Activated CD8-positive, alpha-beta T cell treated with anti-CD3 and anti-CD28 coated beads for 36 hours (primary cell): ENCODE measurements at regions not wholly inside any gene's neighbourhood (a gene's known extent, or its start where the extent isn't known, plus 50 kb on each side); places are given as distances from the start of the nearest gene placed in this dataset.

ENCODE experiments used
- ATAC-seq: fragments of 200-7000 bp; cut with Tn5 transposase; one replicate; pipeline ENCODE4 v1.10.0; 2021; ENCODE audit warnings: mild to moderate bottlenecking, moderate library complexity
- CTCF ChIA-PET: fragments of 350-600 bp; sonication (Branson Sonifier 250); formaldehyde crosslinking; loops from one replicate; lab custom pipeline; 2021; ENCODE audit warnings: antibody characterized with exemption; lab: Charles Lee
- POLR2A ChIA-PET: fragments of 350-600 bp; sonication (Branson Sonifier 250); formaldehyde crosslinking; loops from one replicate; lab custom pipeline; 2021; ENCODE audit warnings: antibody characterized with exemption; lab: Charles Lee
- DNase-seq: peaks from one replicate; pipeline ENCODE4 v3.0.0-alpha.2; 2020
- H3K27ac Mint-ChIP-seq: one replicate; pipeline ENCODE4 v1.8.0; 2021; ENCODE audit warnings: mild to moderate bottlenecking, mixed read lengths
- H3K27me3 Mint-ChIP-seq: one replicate; pipeline ENCODE4 v1.8.0; 2021; ENCODE audit warnings: mixed read lengths
- H3K36me3 Mint-ChIP-seq: one replicate; pipeline ENCODE4 v1.8.0; 2021; ENCODE audit warnings: low read depth, mixed read lengths
- H3K4me1 Mint-ChIP-seq: one replicate; pipeline ENCODE4 v1.8.0; 2021; ENCODE audit warnings: low read depth, mixed read lengths
- H3K4me3 Mint-ChIP-seq: one replicate; pipeline ENCODE4 v1.8.0; 2021; ENCODE audit warnings: mild to moderate bottlenecking, moderate library complexity, mixed read lengths
- H3K9me3 Mint-ChIP-seq: one replicate; pipeline ENCODE4 v1.8.0; 2021; ENCODE audit warnings: mixed read lengths
- CTCF ChIP-seq: fragments of 200-600 bp; IDR thresholded peaks from one replicate; pipeline ENCODE4 v1.8.0; 2022; ENCODE audit warnings: antibody characterized with exemption, mild to moderate bottlenecking
- intact Hi-C: fragments of 100-400 bp; cut with micrococcal nuclease; formaldehyde crosslinking; loops from one replicate; pipeline ENCODE4 v1.10.0; 2022

- intact Hi-C loops, result no loop called here
- Mint-ChIP-seq H3K27ac (no peak overlapping the region), H3K36me3 (no peaks in the 10 kb centered on the region), H3K9me3 (peaks cover under 1% of the 10 kb centered on the region), H3K4me1 (no peaks in the 10 kb centered on the region), H3K27me3 (peaks cover 3% of the 10 kb centered on the region), H3K4me3 (no peak overlapping the region)
- no peak for ATAC-seq
- ChIA-PET POLR2A (no interaction called here), CTCF (no interaction called here)
- no peak for DNase-seq
- TF ChIP-seq CTCF, result no peak
These were observed 253.4 kb upstream of the HDAC4 start for GRCh38 chr2:239654266-239654665.

- DNase-seq, result no peak
- CTCF ChIA-PET, result no interaction called here
- no peaks in the 10 kb centered on the region for H3K36me3 Mint-ChIP-seq
- H3K27ac Mint-ChIP-seq, result no peak overlapping the region
- TF ChIP-seq CTCF, result no peak
- POLR2A ChIA-PET, result no interaction called here
- intact Hi-C loops, result no loop called here
- peaks cover 3% of the 10 kb centered on the region for H3K9me3 Mint-ChIP-seq
- H3K27me3 Mint-ChIP-seq, result peaks cover 5% of the 10 kb centered on the region
- H3K4me1 Mint-ChIP-seq, result peaks cover 2% of the 10 kb centered on the region
- H3K4me3 Mint-ChIP-seq, result no peak overlapping the region
- no peak for ATAC-seq
These were observed 251.0 kb upstream of the HDAC4 start for GRCh38 chr2:239651859-239652258.

- CTCF ChIA-PET, result no interaction called here
- Mint-ChIP-seq H3K4me1 (peaks cover 2% of the 10 kb centered on the region), H3K4me3 (no peak overlapping the region), H3K9me3 (peaks cover 3% of the 10 kb centered on the region), H3K27ac (no peak overlapping the region), H3K27me3 (peaks cover 5% of the 10 kb centered on the region), H3K36me3 (no peaks in the 10 kb centered on the region)
- no peak for DNase-seq
- no peak for ATAC-seq
- intact Hi-C loops, result no loop called here
- no peak for TF ChIP-seq CTCF
- POLR2A ChIA-PET, result no interaction called here
These were observed 249.9 kb upstream of the HDAC4 start for GRCh38 chr2:239650674-239651073.

- peaks cover 2% of the 10 kb centered on the region for H3K4me1 Mint-ChIP-seq
- H3K4me3 Mint-ChIP-seq, result no peak overlapping the region
- H3K27me3 Mint-ChIP-seq, result peaks cover 5% of the 10 kb centered on the region
- ATAC-seq, result no peak
- no peaks in the 10 kb centered on the region for H3K36me3 Mint-ChIP-seq
- ChIA-PET CTCF (interaction anchor here (0.6 kb wide), 1 partner anchor 11 kb away, joined by 3 read pairs; no protein-coding TSS in a partner anchor), POLR2A (interaction anchor here (1.3 kb wide), 1 partner anchor 12 kb away, joined by 3 read pairs; no protein-coding TSS in a partner anchor)
- TF ChIP-seq CTCF, result no peak
- intact Hi-C loops, result no loop called here
- no peak overlapping the region for H3K27ac Mint-ChIP-seq
- DNase-seq, result no peak
- peaks cover 3% of the 10 kb centered on the region for H3K9me3 Mint-ChIP-seq
These were observed 248.5 kb upstream of the HDAC4 start for GRCh38 chr2:239649309-239649708.

GRCh38 chr2:239648607-239649006 lies 247.8 kb upstream of the HDAC4 start:
- H3K4me3 Mint-ChIP-seq, result no peak overlapping the region
- ChIA-PET POLR2A (interaction anchor here (1.3 kb wide), 1 partner anchor 11 kb away, joined by 3 read pairs; no protein-coding TSS in a partner anchor), CTCF (no interaction called here)
- peaks cover 5% of the 10 kb centered on the region for H3K27me3 Mint-ChIP-seq
- ATAC-seq (peak; percentile 66), DNase-seq (no peak)
- H3K27ac Mint-ChIP-seq, result no peak overlapping the region
- peaks cover 3% of the 10 kb centered on the region for H3K9me3 Mint-ChIP-seq
- H3K36me3 Mint-ChIP-seq, result no peaks in the 10 kb centered on the region
- H3K4me1 Mint-ChIP-seq, result peaks cover 2% of the 10 kb centered on the region
- intact Hi-C loops, result no loop called here
- no peak for TF ChIP-seq CTCF
